CD14-positive monocyte (primary cell): ENCODE measurements at regions not wholly inside any gene's neighbourhood (a gene's known extent, or its start where the extent isn't known, plus 50 kb on each side); places are given as distances from the start of the nearest gene placed in this dataset.

Experiments used
- DNase-seq, 3 donors: peaks; one replicate each; pipeline ENCODE4 v3.0.0-alpha.2; 2011 to 2022
- H2AFZ ChIP-seq: 2 replicates; pipeline ENCODE4 v1.6.0; 2012; ENCODE audit warnings: mild to moderate bottlenecking, low read depth, low read length, inconsistent platforms; ENCODE audit not compliant: insufficient read depth, poor library complexity, severe bottlenecking
- H3K27ac ChIP-seq, 2 donors: 1 replicate in 1 of 2; 2 replicates in 1 of 2; pipeline ENCODE4 v1.5.1; 2012 to 2013; ENCODE audit warnings: low read length in 2 of 2, control low read depth in 1 of 2, inconsistent platforms in 1 of 2, low read depth in 1 of 2, mild to moderate bottlenecking in 1 of 2
- H3K27me3 ChIP-seq, 2 donors: one replicate each; pipeline versions ENCODE4 v1.6.0 to v1.6.1; 2011 to 2013; ENCODE audit warnings: low read length in 2 of 2; ENCODE audit not compliant: control insufficient read depth in 2 of 2, insufficient read depth in 2 of 2
- H3K36me3 ChIP-seq, 2 donors: replicated peaks in 1 of 2; 1 replicate in 1 of 2; 2 replicates in 1 of 2; pipeline versions ENCODE4 v1.5.1 to v1.6.1; 2012 to 2013; ENCODE audit warnings: low read length in 2 of 2, control low read depth in 1 of 2, inconsistent platforms in 1 of 2, mild to moderate bottlenecking in 1 of 2; ENCODE audit not compliant: insufficient read depth in 2 of 2, control insufficient read depth in 1 of 2
- H3K4me1 ChIP-seq, 2 donors: 1 replicate in 1 of 2; 2 replicates in 1 of 2; pipeline versions ENCODE4 v1.5.1 to v1.6.1; 2012 to 2013; ENCODE audit warnings: low read length in 2 of 2, control low read depth in 1 of 2, inconsistent platforms in 1 of 2, mild to moderate bottlenecking in 1 of 2, moderate library complexity in 1 of 2; ENCODE audit not compliant: insufficient read depth in 2 of 2, control insufficient read depth in 1 of 2
- H3K4me2 ChIP-seq: replicated peaks from 2 replicates; pipeline ENCODE3; 2012; ENCODE audit warnings: low read length, moderate library complexity, mild to moderate bottlenecking; ENCODE audit not compliant: poor library complexity, severe bottlenecking; ENCODE audit errors: extremely low read depth
- H3K4me3 ChIP-seq, 3 experiments: fragments of 200-600 bp in 1 of 3; sonication (generic) in 1 of 3; replicated peaks in 1 of 3; 1 replicate in 2 of 3; 2 replicates in 1 of 3; pipeline ENCODE4 v1.5.1; 2011 to 2013; ENCODE audit warnings: low read length in 3 of 3, mild to moderate bottlenecking in 3 of 3, control low read depth in 2 of 3, low read depth in 2 of 3, inconsistent platforms in 1 of 3, moderate library complexity in 1 of 3
- H3K79me2 ChIP-seq: 2 replicates; pipeline ENCODE4 v1.6.0; 2012; ENCODE audit warnings: mild to moderate bottlenecking, control low read depth, inconsistent platforms, low read length, moderate library complexity; ENCODE audit not compliant: insufficient read depth
- H3K9ac ChIP-seq: 2 replicates; pipeline ENCODE4 v1.6.0; 2017; ENCODE audit warnings: low read length, mild to moderate bottlenecking; ENCODE audit not compliant: insufficient read depth, poor library complexity, severe bottlenecking
- H3K9me3 ChIP-seq, 2 donors: replicated peaks in 1 of 2; 1 replicate in 1 of 2; 2 replicates in 1 of 2; pipeline versions ENCODE4 v1.5.1 to v1.6.1; 2012 to 2013; ENCODE audit warnings: low read length in 2 of 2, control low read depth in 1 of 2; ENCODE audit not compliant: control insufficient read depth in 1 of 2, insufficient read depth in 1 of 2
- H4K20me1 ChIP-seq: 2 replicates; pipeline ENCODE4 v1.6.0; 2012; ENCODE audit warnings: mild to moderate bottlenecking, low read length, control low read depth, moderate library complexity; ENCODE audit not compliant: insufficient read depth
- H3K27ac Mint-ChIP-seq, 7 donors: one replicate each; pipeline ENCODE4 v1.8.0; 2020; ENCODE audit warnings: mild to moderate bottlenecking in 7 of 7, mixed read lengths in 7 of 7, moderate library complexity in 6 of 7, inconsistent platforms in 2 of 7
- H3K27me3 Mint-ChIP-seq, 3 donors: one replicate each; pipeline ENCODE4 v1.8.0; 2021 to 2022; ENCODE audit warnings: low read depth in 3 of 3, mild to moderate bottlenecking in 3 of 3, mixed read lengths in 3 of 3, moderate library complexity in 3 of 3, inconsistent platforms in 1 of 3
- H3K36me3 Mint-ChIP-seq, 2 donors: one replicate each; pipeline ENCODE4 v1.8.0; 2020; ENCODE audit warnings: mixed read lengths in 2 of 2, inconsistent platforms in 1 of 2, mild to moderate bottlenecking in 1 of 2
- H3K4me1 Mint-ChIP-seq: one replicate; pipeline ENCODE4 v1.8.0; 2020; ENCODE audit warnings: mild to moderate bottlenecking, mixed read lengths
- H3K4me3 Mint-ChIP-seq, 2 donors: one replicate each; pipeline ENCODE4 v1.8.0; 2020; ENCODE audit warnings: mild to moderate bottlenecking in 2 of 2, mixed read lengths in 2 of 2, moderate library complexity in 1 of 2
- H3K9me3 Mint-ChIP-seq, 7 donors: one replicate each; pipeline ENCODE4 v1.8.0; 2020 to 2022; ENCODE audit warnings: mixed read lengths in 7 of 7, mild to moderate bottlenecking in 6 of 7, moderate library complexity in 6 of 7, inconsistent platforms in 2 of 7
- WGBS: methylation state at CpG from one replicate; pipeline ENCODE4 v1.1.5; 2013; ENCODE audit warnings: missing lambda C conversion rate; ENCODE audit not compliant: insufficient coverage; 5-methylcytosine and 5-hydroxymethylcytosine counted together
- intact Hi-C, 2 donors: fragments of 100-400 bp; cut with micrococcal nuclease; formaldehyde crosslinking; loops; one replicate each; pipeline versions ENCODE4 v1.15.0 to v1.15.1; 2023
- TF ChIP-seq, protein P1 (sequence below): fragments of 200-600 bp; IDR thresholded peaks from one replicate; pipeline ENCODE4 v1.8.0; 2022; ENCODE audit warnings: antibody characterized with exemption, mild to moderate bottlenecking

DNA sequence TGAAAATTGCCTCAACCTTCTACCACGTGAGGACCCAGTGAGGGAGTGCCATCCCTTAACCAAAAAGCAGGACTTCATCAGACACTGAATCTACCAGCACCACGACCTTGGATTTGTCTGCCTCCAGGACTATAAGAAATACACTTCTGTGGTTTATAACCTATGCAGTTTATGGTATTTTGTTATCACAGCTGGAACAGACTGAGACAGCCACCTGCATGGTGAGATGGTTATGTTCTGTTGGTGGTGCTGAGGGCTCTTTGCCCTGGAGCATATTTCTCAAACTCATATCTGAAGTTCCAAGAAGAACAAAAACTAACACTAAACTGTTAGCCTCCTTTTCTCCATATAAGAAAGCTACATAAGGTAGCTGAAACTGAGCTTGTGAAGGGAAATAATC lies 69.8 kb upstream of the RGS18 start:
- H2AFZ ChIP-seq: no peak overlapping the region
- intact Hi-C loops: no loop called here
- TF ChIP-seq, protein P1, sequence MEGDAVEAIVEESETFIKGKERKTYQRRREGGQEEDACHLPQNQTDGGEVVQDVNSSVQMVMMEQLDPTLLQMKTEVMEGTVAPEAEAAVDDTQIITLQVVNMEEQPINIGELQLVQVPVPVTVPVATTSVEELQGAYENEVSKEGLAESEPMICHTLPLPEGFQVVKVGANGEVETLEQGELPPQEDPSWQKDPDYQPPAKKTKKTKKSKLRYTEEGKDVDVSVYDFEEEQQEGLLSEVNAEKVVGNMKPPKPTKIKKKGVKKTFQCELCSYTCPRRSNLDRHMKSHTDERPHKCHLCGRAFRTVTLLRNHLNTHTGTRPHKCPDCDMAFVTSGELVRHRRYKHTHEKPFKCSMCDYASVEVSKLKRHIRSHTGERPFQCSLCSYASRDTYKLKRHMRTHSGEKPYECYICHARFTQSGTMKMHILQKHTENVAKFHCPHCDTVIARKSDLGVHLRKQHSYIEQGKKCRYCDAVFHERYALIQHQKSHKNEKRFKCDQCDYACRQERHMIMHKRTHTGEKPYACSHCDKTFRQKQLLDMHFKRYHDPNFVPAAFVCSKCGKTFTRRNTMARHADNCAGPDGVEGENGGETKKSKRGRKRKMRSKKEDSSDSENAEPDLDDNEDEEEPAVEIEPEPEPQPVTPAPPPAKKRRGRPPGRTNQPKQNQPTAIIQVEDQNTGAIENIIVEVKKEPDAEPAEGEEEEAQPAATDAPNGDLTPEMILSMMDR: no peak

DNA sequence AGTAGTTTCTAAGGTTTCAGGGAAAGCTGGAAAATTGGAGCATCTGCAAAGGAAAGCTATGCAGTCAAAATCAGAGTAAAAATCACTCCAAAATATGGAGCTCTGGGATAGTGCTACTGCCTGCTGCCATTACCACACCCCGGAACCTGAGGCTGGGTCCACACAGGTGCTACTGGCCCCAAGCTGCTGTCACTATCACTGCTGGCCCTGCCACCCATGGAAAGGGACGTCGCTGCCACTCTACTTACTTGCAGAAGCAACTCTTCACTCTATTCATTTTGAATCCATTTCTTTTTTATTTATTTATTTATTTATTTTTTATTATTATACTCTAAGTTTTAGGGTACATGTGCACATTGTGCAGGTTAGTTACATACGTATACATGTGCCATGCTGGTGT lies 60.3 kb upstream of the RGS18 start:
- Histone ChIP-seq H3K36me3 (no peaks in the 10 kb centered on the region), H2AFZ (no peak overlapping the region), H3K9me3 (no peaks in the 10 kb centered on the region), H3K4me3 (no peak overlapping the region), H3K27ac (no peak overlapping the region), H3K9ac (no peak overlapping the region), H4K20me1 (no peaks in the 10 kb centered on the region), H3K79me2 (no peaks in the 10 kb centered on the region), H3K27me3 (no peaks in the 10 kb centered on the region), H3K4me2 (no peak overlapping the region), H3K4me1 (no peaks in the 10 kb centered on the region)
- H3K9me3 Mint-ChIP-seq: peaks cover 0 to 9% (median 3%) of the 10 kb centered on the region in 7 donors
- TF ChIP-seq, protein P1: no peak
- no peak overlapping the region for H3K27ac Mint-ChIP-seq
- DNase-seq: no peak
- 100% methylated on average over 1 of the region's 4 CpGs for WGBS
- H3K36me3 Mint-ChIP-seq: no peaks in the 10 kb centered on the region
- H3K4me3 Mint-ChIP-seq: no peak overlapping the region
- H3K27me3 Mint-ChIP-seq: peaks cover 0 to 1% (median 0%) of the 10 kb centered on the region in 3 donors
- intact Hi-C loops: no loop called here
- no peaks in the 10 kb centered on the region for H3K4me1 Mint-ChIP-seq

More for the DNA sequence above, 69.8 kb upstream of the RGS18 start:
- H3K27me3 ChIP-seq: no peaks in the 10 kb centered on the region
- WGBS: 60% methylated on average over 1 of the region's 2 CpGs
- H3K27me3 Mint-ChIP-seq: no peaks in the 10 kb centered on the region
- no peaks in the 10 kb centered on the region for H3K79me2 ChIP-seq
- no peaks in the 10 kb centered on the region for H3K9me3 ChIP-seq
- H3K4me1 ChIP-seq: no peaks in the 10 kb centered on the region
- H3K27ac Mint-ChIP-seq: no peak overlapping the region
- no peaks in the 10 kb centered on the region for H3K36me3 Mint-ChIP-seq
- H3K4me2 ChIP-seq: no peak overlapping the region
- no peak overlapping the region for H3K9ac ChIP-seq
- no peaks in the 10 kb centered on the region for H3K36me3 ChIP-seq
- no peaks in the 10 kb centered on the region for H4K20me1 ChIP-seq
- no peak for DNase-seq
- peaks cover 4% of the 10 kb centered on the region for H3K4me1 Mint-ChIP-seq
- H3K4me3 ChIP-seq: no peak overlapping the region
- H3K9me3 Mint-ChIP-seq: peaks cover 0 to 6% (median 0%) of the 10 kb centered on the region in 7 donors
- no peak overlapping the region for H3K4me3 Mint-ChIP-seq
- H3K27ac ChIP-seq: no peak overlapping the region
